OCI-LY7 (cell line): ENCODE measurements at regions not wholly inside any gene's neighbourhood (a gene's known extent, or its start where the extent isn't known, plus 50 kb on each side); places are given as distances from the start of the nearest gene placed in this dataset.

Experiments used
- EZH2phosphoT487 ChIP-seq: fragments of 200-600 bp; sonication (generic); IDR thresholded peaks from 2 replicates; pipeline ENCODE4 v1.6.1; 2018; ENCODE audit warnings: low read depth, borderline replicate concordance, mild to moderate bottlenecking, mixed run types, antibody characterized with exemption, low read length, moderate library complexity, mixed read lengths
- TF ChIP-seq, protein P1 (sequence below): fragments of 200-600 bp; sonication (generic); conservative IDR thresholded peaks from 2 replicates; pipeline ENCODE4 v1.5.1; 2014; ENCODE audit warnings: mild to moderate bottlenecking, antibody characterized with exemption, low read length, moderate library complexity, mixed read lengths

DNA sequence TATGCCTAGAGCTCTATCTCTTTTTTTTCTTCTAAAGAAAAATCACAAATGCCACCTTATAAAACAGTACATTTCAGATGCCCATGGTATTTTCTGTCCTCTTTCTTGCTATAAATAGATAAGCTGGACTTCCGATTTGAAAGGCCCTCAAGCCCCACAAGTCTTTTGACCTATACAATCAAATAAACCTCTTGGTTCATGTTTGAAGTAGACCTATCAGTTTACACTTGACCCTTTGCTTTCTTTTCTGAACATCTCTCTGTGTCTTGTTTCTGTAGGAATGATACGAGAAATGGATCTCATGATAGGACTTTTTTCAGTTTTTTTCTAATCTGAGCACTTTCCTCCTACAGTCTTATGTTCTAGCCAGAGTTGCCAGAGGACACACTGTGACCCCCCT lies 327.2 kb downstream of the SOX9 start:
- TF ChIP-seq, protein P1, sequence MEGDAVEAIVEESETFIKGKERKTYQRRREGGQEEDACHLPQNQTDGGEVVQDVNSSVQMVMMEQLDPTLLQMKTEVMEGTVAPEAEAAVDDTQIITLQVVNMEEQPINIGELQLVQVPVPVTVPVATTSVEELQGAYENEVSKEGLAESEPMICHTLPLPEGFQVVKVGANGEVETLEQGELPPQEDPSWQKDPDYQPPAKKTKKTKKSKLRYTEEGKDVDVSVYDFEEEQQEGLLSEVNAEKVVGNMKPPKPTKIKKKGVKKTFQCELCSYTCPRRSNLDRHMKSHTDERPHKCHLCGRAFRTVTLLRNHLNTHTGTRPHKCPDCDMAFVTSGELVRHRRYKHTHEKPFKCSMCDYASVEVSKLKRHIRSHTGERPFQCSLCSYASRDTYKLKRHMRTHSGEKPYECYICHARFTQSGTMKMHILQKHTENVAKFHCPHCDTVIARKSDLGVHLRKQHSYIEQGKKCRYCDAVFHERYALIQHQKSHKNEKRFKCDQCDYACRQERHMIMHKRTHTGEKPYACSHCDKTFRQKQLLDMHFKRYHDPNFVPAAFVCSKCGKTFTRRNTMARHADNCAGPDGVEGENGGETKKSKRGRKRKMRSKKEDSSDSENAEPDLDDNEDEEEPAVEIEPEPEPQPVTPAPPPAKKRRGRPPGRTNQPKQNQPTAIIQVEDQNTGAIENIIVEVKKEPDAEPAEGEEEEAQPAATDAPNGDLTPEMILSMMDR: no peak
- no peak for TF ChIP-seq EZH2phosphoT487
